ENCODE measurements at regions not wholly inside any gene's neighbourhood (a gene's known extent, or its start where the extent isn't known, plus 50 kb on each side); places are given as distances from the start of the nearest gene placed in this dataset.

DNA sequence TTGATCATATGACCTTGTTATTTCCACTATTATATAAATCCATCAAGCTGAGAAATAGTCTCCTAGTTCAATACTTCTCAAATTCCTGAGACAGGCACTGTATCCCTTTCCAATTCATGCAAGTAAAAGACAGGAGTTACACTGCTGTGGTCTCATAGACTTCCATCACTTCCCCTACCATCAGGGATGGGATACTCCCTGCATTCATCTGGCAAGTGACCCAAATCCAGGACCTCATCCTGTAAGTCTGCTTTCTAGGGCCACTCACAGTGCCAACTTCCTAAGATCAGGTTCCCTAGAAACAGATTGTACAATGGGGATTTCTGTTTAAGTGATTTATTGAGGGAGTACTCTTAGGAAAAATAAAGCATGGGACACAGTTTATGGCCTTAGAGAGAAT lies 424.0 kb upstream of the CDH7 start:
- TF ChIP-seq, protein P1, sequence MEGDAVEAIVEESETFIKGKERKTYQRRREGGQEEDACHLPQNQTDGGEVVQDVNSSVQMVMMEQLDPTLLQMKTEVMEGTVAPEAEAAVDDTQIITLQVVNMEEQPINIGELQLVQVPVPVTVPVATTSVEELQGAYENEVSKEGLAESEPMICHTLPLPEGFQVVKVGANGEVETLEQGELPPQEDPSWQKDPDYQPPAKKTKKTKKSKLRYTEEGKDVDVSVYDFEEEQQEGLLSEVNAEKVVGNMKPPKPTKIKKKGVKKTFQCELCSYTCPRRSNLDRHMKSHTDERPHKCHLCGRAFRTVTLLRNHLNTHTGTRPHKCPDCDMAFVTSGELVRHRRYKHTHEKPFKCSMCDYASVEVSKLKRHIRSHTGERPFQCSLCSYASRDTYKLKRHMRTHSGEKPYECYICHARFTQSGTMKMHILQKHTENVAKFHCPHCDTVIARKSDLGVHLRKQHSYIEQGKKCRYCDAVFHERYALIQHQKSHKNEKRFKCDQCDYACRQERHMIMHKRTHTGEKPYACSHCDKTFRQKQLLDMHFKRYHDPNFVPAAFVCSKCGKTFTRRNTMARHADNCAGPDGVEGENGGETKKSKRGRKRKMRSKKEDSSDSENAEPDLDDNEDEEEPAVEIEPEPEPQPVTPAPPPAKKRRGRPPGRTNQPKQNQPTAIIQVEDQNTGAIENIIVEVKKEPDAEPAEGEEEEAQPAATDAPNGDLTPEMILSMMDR (IDR thresholded peaks at IDR 0.05; ENCODE audit: insufficient read depth, low read length): no peak
- TF ChIP-seq POLR2AphosphoS5 (IDR thresholded peaks at IDR 0.05; ENCODE audit: low read depth): no peak
- TF ChIP-seq, protein P2, sequence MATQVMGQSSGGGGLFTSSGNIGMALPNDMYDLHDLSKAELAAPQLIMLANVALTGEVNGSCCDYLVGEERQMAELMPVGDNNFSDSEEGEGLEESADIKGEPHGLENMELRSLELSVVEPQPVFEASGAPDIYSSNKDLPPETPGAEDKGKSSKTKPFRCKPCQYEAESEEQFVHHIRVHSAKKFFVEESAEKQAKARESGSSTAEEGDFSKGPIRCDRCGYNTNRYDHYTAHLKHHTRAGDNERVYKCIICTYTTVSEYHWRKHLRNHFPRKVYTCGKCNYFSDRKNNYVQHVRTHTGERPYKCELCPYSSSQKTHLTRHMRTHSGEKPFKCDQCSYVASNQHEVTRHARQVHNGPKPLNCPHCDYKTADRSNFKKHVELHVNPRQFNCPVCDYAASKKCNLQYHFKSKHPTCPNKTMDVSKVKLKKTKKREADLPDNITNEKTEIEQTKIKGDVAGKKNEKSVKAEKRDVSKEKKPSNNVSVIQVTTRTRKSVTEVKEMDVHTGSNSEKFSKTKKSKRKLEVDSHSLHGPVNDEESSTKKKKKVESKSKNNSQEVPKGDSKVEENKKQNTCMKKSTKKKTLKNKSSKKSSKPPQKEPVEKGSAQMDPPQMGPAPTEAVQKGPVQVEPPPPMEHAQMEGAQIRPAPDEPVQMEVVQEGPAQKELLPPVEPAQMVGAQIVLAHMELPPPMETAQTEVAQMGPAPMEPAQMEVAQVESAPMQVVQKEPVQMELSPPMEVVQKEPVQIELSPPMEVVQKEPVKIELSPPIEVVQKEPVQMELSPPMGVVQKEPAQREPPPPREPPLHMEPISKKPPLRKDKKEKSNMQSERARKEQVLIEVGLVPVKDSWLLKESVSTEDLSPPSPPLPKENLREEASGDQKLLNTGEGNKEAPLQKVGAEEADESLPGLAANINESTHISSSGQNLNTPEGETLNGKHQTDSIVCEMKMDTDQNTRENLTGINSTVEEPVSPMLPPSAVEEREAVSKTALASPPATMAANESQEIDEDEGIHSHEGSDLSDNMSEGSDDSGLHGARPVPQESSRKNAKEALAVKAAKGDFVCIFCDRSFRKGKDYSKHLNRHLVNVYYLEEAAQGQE (IDR thresholded peaks at IDR 0.05; ENCODE audit: insufficient replicate concordance, low read depth): no peak
- no peak for TF ChIP-seq SPI1 (IDR thresholded peaks at IDR 0.05; ENCODE audit: borderline replicate concordance, low read depth)
